ENCODE measurements at regions not wholly inside any gene's neighbourhood (a gene's known extent, or its start where the extent isn't known, plus 50 kb on each side); places are given as distances from the start of the nearest gene placed in this dataset.
"Not testable (repeated sequence)": the region's sequence is repeated elsewhere in the genome, so short reads cannot be mapped to it uniquely, and the experiment has no call there.

- H3K27me3 ChIP-seq (ENCODE audit: control insufficient read depth in 2 of 2, insufficient read depth in 2 of 2, low read length in 2 of 2): no peaks in the 10 kb centered on the region
- no peak overlapping the region for H3K27ac ChIP-seq (ENCODE audit: insufficient read depth, low read depth, low read length)
- no peaks in the 10 kb centered on the region for H3K36me3 ChIP-seq (ENCODE audit: control insufficient read depth in 2 of 2, extremely low read depth in 1 of 2, insufficient read depth in 2 of 2, low read length in 2 of 2)
- no peak overlapping the region for H3K9ac ChIP-seq (replicated peaks; ENCODE audit: extremely low read depth, insufficient read depth, low read length)
- H3K4me2 ChIP-seq (ENCODE audit: insufficient read depth, low read length): no peak overlapping the region
- TF ChIP-seq CTCF (IDR thresholded peaks at IDR 0.05; ENCODE audit: extremely low read depth in 1 of 2, insufficient read depth in 1 of 2, low read depth in 1 of 2, low read length in 2 of 2) (no peak), JUN (IDR thresholded peaks at IDR 0.05; ENCODE audit: borderline replicate concordance, insufficient read depth, insufficient read length, low read depth) (no peak), MYC (IDR thresholded peaks at IDR 0.05; ENCODE audit: low read depth, low read length) (no peak)
- H3K79me2 ChIP-seq (ENCODE audit: control insufficient read depth, insufficient read depth, low read length): no peaks in the 10 kb centered on the region
- BruUV-seq (replicated peaks): no TSS peak
- POLR2A ChIA-PET: no interaction called here
- no peaks in the 10 kb centered on the region for H3K9me1 ChIP-seq (replicated peaks; ENCODE audit: control insufficient read depth, extremely low read depth, insufficient read depth, low read length)
- no peaks in the 10 kb centered on the region for H3K9me3 ChIP-seq (replicated peaks; ENCODE audit: control insufficient read depth, insufficient read depth, low read length)
- no peak overlapping the region for H3K4me3 ChIP-seq (replicated peaks in 1 of 3; ENCODE audit: insufficient read depth in 1 of 3, low read depth in 1 of 3, low read length in 3 of 3)
- CTCF ChIA-PET: no interaction called here
- H4K20me1 ChIP-seq (replicated peaks; ENCODE audit: control insufficient read depth, extremely low read depth, insufficient read depth, low read length): no peaks in the 10 kb centered on the region
- dilution Hi-C loops (cut with MboI; ENCODE audit: extremely low pct_ligation_motif_present, low sequenced_read_pairs): no loop called here
- no peak overlapping the region for H2AFZ ChIP-seq (ENCODE audit: low read depth, low read length)
- no peak for FAIRE-seq
- intact Hi-C loops (cut with micrococcal nuclease): no loop called here
- no peaks in the 10 kb centered on the region for H3K4me1 ChIP-seq (ENCODE audit: control insufficient read depth, extremely low read depth, insufficient read depth, low read length)
- no peak for DNase-seq (ENCODE audit: low read depth, low spot score)
Measured at GRCh38 chr6:9825526-9825925, 589.3 kb downstream of the TFAP2A start.

- intact Hi-C loops (cut with micrococcal nuclease); H3K9me1 ChIP-seq (replicated peaks; ENCODE audit: control insufficient read depth, extremely low read depth, insufficient read depth, low read length); dilution Hi-C loops (cut with MboI; ENCODE audit: extremely low pct_ligation_motif_present, low sequenced_read_pairs); H3K27ac ChIP-seq (ENCODE audit: insufficient read depth, low read depth, low read length); POLR2A ChIA-PET; H3K36me3 ChIP-seq (ENCODE audit: control insufficient read depth in 2 of 2, extremely low read depth in 1 of 2, insufficient read depth in 2 of 2, low read length in 2 of 2); H3K4me1 ChIP-seq (ENCODE audit: control insufficient read depth, extremely low read depth, insufficient read depth, low read length); DNase-seq (ENCODE audit: low read depth, low spot score); BruUV-seq (replicated peaks); H2AFZ ChIP-seq (ENCODE audit: low read depth, low read length); H3K9ac ChIP-seq (replicated peaks; ENCODE audit: extremely low read depth, insufficient read depth, low read length); H4K20me1 ChIP-seq (replicated peaks; ENCODE audit: control insufficient read depth, extremely low read depth, insufficient read depth, low read length); CTCF ChIA-PET; H3K79me2 ChIP-seq (ENCODE audit: control insufficient read depth, insufficient read depth, low read length); FAIRE-seq; H3K9me3 ChIP-seq (replicated peaks; ENCODE audit: control insufficient read depth, insufficient read depth, low read length); H3K4me2 ChIP-seq (ENCODE audit: insufficient read depth, low read length); H3K27me3 ChIP-seq (ENCODE audit: control insufficient read depth in 2 of 2, insufficient read depth in 2 of 2, low read length in 2 of 2); H3K4me3 ChIP-seq (replicated peaks in 1 of 3; ENCODE audit: insufficient read depth in 1 of 3, low read depth in 1 of 3, low read length in 3 of 3): not testable (repeated sequence)
Measured at GRCh38 chr6:9810727-9811126, 604.1 kb downstream of the TFAP2A start.
